ENCODE measurements at regions not wholly inside any gene's neighbourhood (a gene's known extent, or its start where the extent isn't known, plus 50 kb on each side); places are given as distances from the start of the nearest gene placed in this dataset.

GRCh38 chr2:120526997-120527945 lies 181.3 kb downstream of the INHBB start:
- Histone ChIP-seq H3K27me3 (ENCODE audit: control insufficient read depth, low read length) (no peaks in the 10 kb centered on the region), H3K4me3 (ENCODE audit: low read length) (no peak overlapping the region), H3K36me3 (ENCODE audit: control insufficient read depth, low read length) (no peaks in the 10 kb centered on the region), H3K9me2 (replicated peaks; ENCODE audit: control insufficient read depth, low read length) (no peaks in the 10 kb centered on the region), H4K20me1 (ENCODE audit: control insufficient read depth, insufficient read depth, low read depth, low read length) (no peaks in the 10 kb centered on the region), H3K4me1 (ENCODE audit: control insufficient read depth, low read length) (no peaks in the 10 kb centered on the region), H3K79me2 (ENCODE audit: control insufficient read depth, low read length) (no peaks in the 10 kb centered on the region), H3K9me3 (ENCODE audit: control insufficient read depth, insufficient read depth, low read length) (no peaks in the 10 kb centered on the region), H3K4me2 (ENCODE audit: low read length) (no peak overlapping the region), H3K27ac (ENCODE audit: low read depth, low read length) (no peak overlapping the region), H3F3A (ENCODE audit: control insufficient read depth, insufficient read depth) (no peaks in the 10 kb centered on the region)
- no peak for TF ChIP-seq EZH2phosphoT487 (IDR thresholded peaks at IDR 0.05; ENCODE audit: borderline replicate concordance, low read length)
- no peak for TF ChIP-seq CTCF (IDR thresholded peaks at IDR 0.05; ENCODE audit: low read depth, low read length, poor library complexity, severe bottlenecking)

GRCh38 chr2:120528051-120528692 lies 182.2 kb downstream of the INHBB start:
- no peaks in the 10 kb centered on the region for H3K4me1 ChIP-seq (ENCODE audit: control insufficient read depth, low read length)
- H3K27me3 ChIP-seq (ENCODE audit: control insufficient read depth, low read length) = no peaks in the 10 kb centered on the region
- H3K79me2 ChIP-seq (ENCODE audit: control insufficient read depth, low read length) = no peaks in the 10 kb centered on the region
- H3K4me2 ChIP-seq (ENCODE audit: low read length) = no peak overlapping the region
- H3F3A ChIP-seq (ENCODE audit: control insufficient read depth, insufficient read depth) = no peaks in the 10 kb centered on the region
- no peak overlapping the region for H3K27ac ChIP-seq (ENCODE audit: low read depth, low read length)
- H3K36me3 ChIP-seq (ENCODE audit: control insufficient read depth, low read length) = no peaks in the 10 kb centered on the region
- H3K9me3 ChIP-seq (ENCODE audit: control insufficient read depth, insufficient read depth, low read length) = no peaks in the 10 kb centered on the region
- no peak overlapping the region for H3K4me3 ChIP-seq (ENCODE audit: low read length)
- TF ChIP-seq CTCF (IDR thresholded peaks at IDR 0.05; ENCODE audit: low read depth, low read length, poor library complexity, severe bottlenecking) = no peak
- TF ChIP-seq EZH2phosphoT487 (IDR thresholded peaks at IDR 0.05; ENCODE audit: borderline replicate concordance, low read length) = no peak
- no peaks in the 10 kb centered on the region for H4K20me1 ChIP-seq (ENCODE audit: control insufficient read depth, insufficient read depth, low read depth, low read length)
- H3K9me2 ChIP-seq (replicated peaks; ENCODE audit: control insufficient read depth, low read length) = no peaks in the 10 kb centered on the region

- no peak for TF ChIP-seq CTCF (IDR thresholded peaks at IDR 0.05; ENCODE audit: low read depth, low read length, poor library complexity, severe bottlenecking)
- TF ChIP-seq EZH2phosphoT487 (IDR thresholded peaks at IDR 0.05; ENCODE audit: borderline replicate concordance, low read length) = no peak
- no peaks in the 10 kb centered on the region for H3K36me3 ChIP-seq (ENCODE audit: control insufficient read depth, low read length)
- no peaks in the 10 kb centered on the region for H3K9me3 ChIP-seq (ENCODE audit: control insufficient read depth, insufficient read depth, low read length)
- no peaks in the 10 kb centered on the region for H3K27me3 ChIP-seq (ENCODE audit: control insufficient read depth, low read length)
- H3F3A ChIP-seq (ENCODE audit: control insufficient read depth, insufficient read depth) = no peaks in the 10 kb centered on the region
- H3K9me2 ChIP-seq (replicated peaks; ENCODE audit: control insufficient read depth, low read length) = no peaks in the 10 kb centered on the region
- no peaks in the 10 kb centered on the region for H3K79me2 ChIP-seq (ENCODE audit: control insufficient read depth, low read length)
- no peaks in the 10 kb centered on the region for H3K4me1 ChIP-seq (ENCODE audit: control insufficient read depth, low read length)
- H4K20me1 ChIP-seq (ENCODE audit: control insufficient read depth, insufficient read depth, low read depth, low read length) = no peaks in the 10 kb centered on the region
- H3K4me2 ChIP-seq (ENCODE audit: low read length) = no peak overlapping the region
- H3K27ac ChIP-seq (ENCODE audit: low read depth, low read length) = no peak overlapping the region
- H3K4me3 ChIP-seq (ENCODE audit: low read length) = no peak overlapping the region
Measured at GRCh38 chr2:120528693-120529076, 182.7 kb downstream of the INHBB start.
